Endothelial cell of umbilical vein (primary cell): ENCODE measurements at regions not wholly inside any gene's neighbourhood (a gene's known extent, or its start where the extent isn't known, plus 50 kb on each side); places are given as distances from the start of the nearest gene placed in this dataset.

Source experiments
- BruUV-seq: library from RNA; stranded (reverse); fragments of 400-500 nt; replicated peaks from 2 replicates; lab custom pipeline; 2021; lab: Mats Ljungman, UMichigan
- CTCF ChIA-PET: fragments of 300-600, 350-600 bp; sonication (Branson Sonifier 250); formaldehyde crosslinking; loops from one replicate; lab custom pipeline; 2021; ENCODE audit warnings: antibody characterized with exemption, inconsistent platforms; lab: Charles Lee
- POLR2A ChIA-PET: fragments of 300-600, 350-600 bp; sonication (Branson Sonifier 250); formaldehyde crosslinking; loops from one replicate; lab custom pipeline; 2021; ENCODE audit warnings: antibody characterized with exemption, inconsistent platforms; lab: Charles Lee
- DNase-seq: peaks from one replicate; pipeline ENCODE4 v3.0.0-alpha.2; 2011; ENCODE audit warnings: low read depth, low spot score
- FAIRE-seq: peaks from 2 replicates; lab custom pipeline; 2011; peaks lifted over from hg19 to GRCh38; lab: Jason Lieb, UNC
- H2AFZ ChIP-seq: 2 replicates; pipeline ENCODE4 v1.6.0; 2012; ENCODE audit warnings: low read depth, low read length, control low read depth, inconsistent platforms
- H3K27ac ChIP-seq: 2 replicates; pipeline ENCODE4 v1.5.1; 2011; ENCODE audit warnings: low read depth, mild to moderate bottlenecking, control low read depth, low read length, moderate library complexity; ENCODE audit not compliant: insufficient read depth
- H3K27me3 ChIP-seq, 2 experiments: 2 replicates each; pipeline versions ENCODE4 v1.6.0 to v1.6.1; 2011; ENCODE audit warnings: low read length in 2 of 2, mixed read lengths in 1 of 2; ENCODE audit not compliant: control insufficient read depth in 2 of 2, insufficient read depth in 2 of 2
- H3K36me3 ChIP-seq, 2 experiments: 2 replicates in 1 of 2; 3 replicates in 1 of 2; pipeline ENCODE4 v1.5.1; 2011; ENCODE audit warnings: low read length in 2 of 2, mild to moderate bottlenecking in 1 of 2, moderate library complexity in 1 of 2; ENCODE audit not compliant: control insufficient read depth in 2 of 2, insufficient read depth in 2 of 2; ENCODE audit errors: extremely low read depth in 1 of 2
- H3K4me1 ChIP-seq: 3 replicates; pipeline ENCODE4 v1.5.1; 2011; ENCODE audit warnings: mild to moderate bottlenecking, low read length; ENCODE audit not compliant: control insufficient read depth, insufficient read depth; ENCODE audit errors: extremely low read depth
- H3K4me2 ChIP-seq: 2 replicates; pipeline ENCODE4 v1.6.1; 2011; ENCODE audit warnings: low read length, control low read depth, mixed read lengths; ENCODE audit not compliant: insufficient read depth
- H3K4me3 ChIP-seq, 3 experiments: fragments of 200-600 bp in 1 of 3; sonication (generic), shearing (Covaris generic) in 1 of 3; replicated peaks in 1 of 3; 2 replicates each; pipeline ENCODE4 v1.5.1; 2011 to 2016; ENCODE audit warnings: control low read depth in 3 of 3, low read length in 3 of 3, mild to moderate bottlenecking in 2 of 3, inconsistent platforms in 1 of 3, low read depth in 1 of 3, moderate library complexity in 1 of 3; ENCODE audit not compliant: insufficient read depth in 1 of 3
- H3K79me2 ChIP-seq: 2 replicates; pipeline ENCODE4 v1.6.0; 2012; ENCODE audit warnings: low read length, inconsistent platforms; ENCODE audit not compliant: control insufficient read depth, insufficient read depth
- H3K9ac ChIP-seq: replicated peaks from 2 replicates; pipeline ENCODE3; 2011; ENCODE audit warnings: low read length, control low read depth; ENCODE audit not compliant: insufficient read depth; ENCODE audit errors: extremely low read depth
- H3K9me1 ChIP-seq: replicated peaks from 3 replicates; pipeline ENCODE4 v1.6.0; 2011; ENCODE audit warnings: mild to moderate bottlenecking, low read length; ENCODE audit not compliant: control insufficient read depth, insufficient read depth; ENCODE audit errors: extremely low read depth
- H3K9me3 ChIP-seq: replicated peaks from 2 replicates; pipeline ENCODE4 v1.5.1; 2012; ENCODE audit warnings: low read length, inconsistent platforms; ENCODE audit not compliant: control insufficient read depth, insufficient read depth
- H4K20me1 ChIP-seq: replicated peaks from 2 replicates; pipeline ENCODE3; 2011; ENCODE audit warnings: mild to moderate bottlenecking, low read length; ENCODE audit not compliant: control insufficient read depth, insufficient read depth; ENCODE audit errors: extremely low read depth
- EZH2 ChIP-seq: IDR thresholded peaks from 2 replicates; pipeline ENCODE4 v1.6.1; 2012; ENCODE audit warnings: borderline replicate concordance, low read depth, mild to moderate bottlenecking, moderate library complexity, low read length, inconsistent platforms; ENCODE audit not compliant: severe bottlenecking
- FOS ChIP-seq: IDR thresholded peaks from 2 replicates; pipeline ENCODE4 v1.6.1; 2011; ENCODE audit warnings: mild to moderate bottlenecking, low read length, moderate library complexity, borderline replicate concordance; ENCODE audit not compliant: insufficient read depth
- GATA2 ChIP-seq: IDR thresholded peaks from 2 replicates; pipeline ENCODE4 v1.7.0; 2011; ENCODE audit warnings: low read depth, mild to moderate bottlenecking, moderate library complexity, mixed read lengths, low read length; ENCODE audit not compliant: insufficient read length, insufficient read depth
- JUN ChIP-seq: IDR thresholded peaks from 2 replicates; pipeline ENCODE4 v1.6.1; 2011; ENCODE audit warnings: borderline replicate concordance, low read depth; ENCODE audit not compliant: insufficient read length, insufficient read depth
- MAX ChIP-seq: IDR thresholded peaks from 2 replicates; pipeline ENCODE4 v1.6.1; 2011; ENCODE audit not compliant: insufficient read depth, insufficient read length
- MYC ChIP-seq: IDR thresholded peaks from one replicate; pipeline ENCODE4 v1.6.1; 2011; ENCODE audit warnings: mild to moderate bottlenecking, low read depth, low read length
- POLR2A ChIP-seq: IDR thresholded peaks from 2 replicates; pipeline ENCODE4 v1.6.1; 2012; ENCODE audit warnings: low read depth, mild to moderate bottlenecking, control low read depth, low read length
- POLR2AphosphoS5 ChIP-seq: IDR thresholded peaks from 2 replicates; pipeline ENCODE4 v1.6.1; 2012; ENCODE audit warnings: low read depth, mild to moderate bottlenecking, control low read depth, low read length, moderate library complexity; ENCODE audit not compliant: insufficient read depth
- dilution Hi-C: fragments of 300-500 bp; cut with MboI; formaldehyde crosslinking; loops from one replicate; pipeline ENCODE4 v1.15.0; 2019; ENCODE audit warnings: low sequenced_read_pairs; ENCODE audit not compliant: extremely low pct_ligation_motif_present
- intact Hi-C: fragments of 100-400 bp; cut with micrococcal nuclease; formaldehyde crosslinking; loops from one replicate; pipeline ENCODE4 v1.10.0; 2022
- TF ChIP-seq, protein P1 (sequence below), 2 donors: IDR thresholded peaks; 1 replicate in 1 of 2; 2 replicates in 1 of 2; pipeline ENCODE4 v1.5.1; 2011; ENCODE audit warnings: low read length in 2 of 2, mild to moderate bottlenecking in 2 of 2, moderate library complexity in 2 of 2, control low read depth in 1 of 2, inconsistent platforms in 1 of 2, low read depth in 1 of 2; ENCODE audit not compliant: insufficient read depth in 1 of 2; ENCODE audit errors: extremely low read depth in 1 of 2

DNA sequence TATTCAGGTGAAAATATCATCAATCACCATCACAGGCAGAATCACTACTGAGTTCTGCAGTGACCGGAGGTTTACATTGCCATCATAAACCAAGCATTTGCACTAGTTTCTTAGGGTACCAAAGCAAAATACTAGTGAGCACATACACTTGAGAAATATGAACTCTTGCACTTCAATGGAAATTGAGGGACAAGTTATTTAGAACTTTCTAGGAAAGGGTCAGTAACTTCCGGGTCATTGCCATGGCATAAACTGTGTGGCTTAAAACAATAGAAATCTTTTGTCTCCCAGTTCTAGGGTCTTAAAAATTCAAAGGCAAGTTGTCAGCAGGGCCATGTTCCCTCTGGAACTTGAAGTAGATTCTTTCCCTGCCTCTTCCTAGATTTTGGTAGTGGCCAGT is 197.5 kb downstream of the ZC3H11B start:
- dilution Hi-C loops (no loop called here), intact Hi-C loops (no loop called here)
- H3K4me1 ChIP-seq: no peaks in the 10 kb centered on the region
- H3K79me2 ChIP-seq: no peaks in the 10 kb centered on the region
- no peak overlapping the region for H2AFZ ChIP-seq
- no peaks in the 10 kb centered on the region for H3K27me3 ChIP-seq
- H3K9ac ChIP-seq: no peak overlapping the region
- FAIRE-seq: no peak
- no peaks in the 10 kb centered on the region for H3K36me3 ChIP-seq
- BruUV-seq: no TSS peak
- no peak overlapping the region for H3K4me2 ChIP-seq
- TF ChIP-seq, protein P1, sequence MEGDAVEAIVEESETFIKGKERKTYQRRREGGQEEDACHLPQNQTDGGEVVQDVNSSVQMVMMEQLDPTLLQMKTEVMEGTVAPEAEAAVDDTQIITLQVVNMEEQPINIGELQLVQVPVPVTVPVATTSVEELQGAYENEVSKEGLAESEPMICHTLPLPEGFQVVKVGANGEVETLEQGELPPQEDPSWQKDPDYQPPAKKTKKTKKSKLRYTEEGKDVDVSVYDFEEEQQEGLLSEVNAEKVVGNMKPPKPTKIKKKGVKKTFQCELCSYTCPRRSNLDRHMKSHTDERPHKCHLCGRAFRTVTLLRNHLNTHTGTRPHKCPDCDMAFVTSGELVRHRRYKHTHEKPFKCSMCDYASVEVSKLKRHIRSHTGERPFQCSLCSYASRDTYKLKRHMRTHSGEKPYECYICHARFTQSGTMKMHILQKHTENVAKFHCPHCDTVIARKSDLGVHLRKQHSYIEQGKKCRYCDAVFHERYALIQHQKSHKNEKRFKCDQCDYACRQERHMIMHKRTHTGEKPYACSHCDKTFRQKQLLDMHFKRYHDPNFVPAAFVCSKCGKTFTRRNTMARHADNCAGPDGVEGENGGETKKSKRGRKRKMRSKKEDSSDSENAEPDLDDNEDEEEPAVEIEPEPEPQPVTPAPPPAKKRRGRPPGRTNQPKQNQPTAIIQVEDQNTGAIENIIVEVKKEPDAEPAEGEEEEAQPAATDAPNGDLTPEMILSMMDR (IDR thresholded peaks at IDR 0.05; ENCODE audit: extremely low read depth in 1 of 2, insufficient read depth in 1 of 2, low read depth in 1 of 2, low read length in 2 of 2): no peak
- no peak for TF ChIP-seq MYC
- no peak for TF ChIP-seq EZH2
- TF ChIP-seq FOS: no peak
- TF ChIP-seq MAX: no peak
- no peak for TF ChIP-seq POLR2AphosphoS5
- no peak for TF ChIP-seq JUN
- TF ChIP-seq POLR2A: no peak
- TF ChIP-seq GATA2: no peak
- DNase-seq: no peak
- POLR2A ChIA-PET: no interaction called here
- no peaks in the 10 kb centered on the region for H3K9me1 ChIP-seq
- CTCF ChIA-PET: interaction anchor here (1.2 to 2.2 kb wide), 2 partner anchors 349 to 1085 kb away, joined by 3 to 11 read pairs; no protein-coding TSS in a partner anchor
- H3K4me3 ChIP-seq: no peak overlapping the region
- H4K20me1 ChIP-seq: no peaks in the 10 kb centered on the region
- H3K27ac ChIP-seq: no peak overlapping the region
- no peaks in the 10 kb centered on the region for H3K9me3 ChIP-seq
